HL-60 (cell line): ENCODE measurements at regions not wholly inside any gene's neighbourhood (a gene's known extent, or its start where the extent isn't known, plus 50 kb on each side); places are given as distances from the start of the nearest gene placed in this dataset.

Experiments used
- DNase-seq, 2 experiments: peaks; one replicate each; pipeline ENCODE4 v3.0.0-alpha.2; 2010 to 2020; ENCODE audit warnings: low read depth in 1 of 2, low spot score in 1 of 2
- H3K27ac ChIP-seq: fragments of 250-450 bp; sonication (Bioruptor Pico); replicated peaks from 2 replicates; pipeline ENCODE4 v1.5.1; 2020; ENCODE audit warnings: mild to moderate bottlenecking, moderate library complexity
- H3K27me3 ChIP-seq: fragments of 250-450 bp; sonication (Bioruptor Pico); 2 replicates; pipeline ENCODE4 v1.5.1; 2021; ENCODE audit warnings: mild to moderate bottlenecking, moderate library complexity; ENCODE audit not compliant: insufficient read depth, poor library complexity, severe bottlenecking
- H3K4me3 ChIP-seq: replicated peaks from 2 replicates; pipeline ENCODE4 v1.5.1; 2011; ENCODE audit warnings: mild to moderate bottlenecking, control low read depth, low read length; ENCODE audit not compliant: insufficient read depth
- GABPA ChIP-seq: IDR thresholded peaks from 2 replicates; pipeline ENCODE4 v1.6.1; 2012; ENCODE audit warnings: low read depth
- POLR2AphosphoS5 ChIP-seq: IDR thresholded peaks from 2 replicates; pipeline ENCODE4 v1.6.1; 2012; ENCODE audit warnings: low read depth
- SPI1 ChIP-seq: IDR thresholded peaks from 2 replicates; pipeline ENCODE4 v1.6.1; 2012; ENCODE audit warnings: low read depth, mild to moderate bottlenecking, borderline replicate concordance
- TF ChIP-seq, protein P1 (sequence below): IDR thresholded peaks from 2 replicates; pipeline ENCODE4 v1.6.1; 2012; ENCODE audit warnings: low read depth; ENCODE audit not compliant: insufficient replicate concordance
- TF ChIP-seq, protein P2 (sequence below): IDR thresholded peaks from one replicate; pipeline ENCODE4 v1.5.1; 2011; ENCODE audit warnings: low read length, control low read depth, inconsistent platforms; ENCODE audit not compliant: insufficient read depth

DNA sequence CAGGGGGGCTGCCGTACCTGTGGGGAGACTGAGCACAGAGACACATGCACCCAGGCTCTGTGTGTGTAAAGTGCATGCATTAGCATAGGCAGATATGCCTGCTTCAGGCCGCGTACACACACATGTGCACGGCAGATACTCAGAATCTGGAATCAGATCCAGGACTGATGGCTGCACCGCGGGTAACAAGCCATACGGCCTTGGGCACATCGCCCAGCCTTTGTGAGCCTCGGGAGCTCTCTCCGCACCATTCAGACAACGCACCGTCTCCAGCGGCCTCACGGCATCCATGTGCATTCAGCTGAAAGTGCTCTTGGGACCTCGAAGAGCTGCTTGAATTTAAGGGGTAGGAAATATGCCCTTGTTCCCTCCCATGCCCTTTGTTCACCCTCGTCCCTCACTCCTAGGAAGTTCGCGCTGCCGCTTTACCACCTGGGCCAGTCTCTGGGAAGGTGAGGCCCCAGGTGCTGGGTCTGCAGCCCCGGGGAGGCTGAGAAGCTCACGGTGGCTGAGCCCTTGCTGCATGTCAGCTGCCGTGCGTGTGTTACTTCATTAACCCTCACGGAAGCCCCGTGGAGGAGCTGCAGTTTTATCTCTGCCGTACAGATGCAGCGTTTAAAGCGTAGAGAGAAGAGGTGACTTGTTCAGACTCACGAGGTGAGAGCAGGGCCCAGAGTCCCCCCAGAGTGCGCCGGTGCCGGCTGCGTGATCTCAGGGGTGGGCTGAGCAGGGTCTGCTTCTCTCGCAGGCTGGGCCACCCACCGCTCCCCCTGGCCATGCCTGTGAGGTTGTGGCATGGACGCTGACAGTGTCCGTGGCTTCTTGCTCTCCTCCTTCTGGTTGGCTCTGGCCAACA lies 377.7 kb upstream of the MYT1L start:
- Histone ChIP-seq H3K4me3 (no peak overlapping the region), H3K27ac (no peak overlapping the region), H3K27me3 (no peaks in the 10 kb centered on the region)
- DNase-seq, result no peak
- no peak for TF ChIP-seq POLR2AphosphoS5

- TF ChIP-seq, protein P1, sequence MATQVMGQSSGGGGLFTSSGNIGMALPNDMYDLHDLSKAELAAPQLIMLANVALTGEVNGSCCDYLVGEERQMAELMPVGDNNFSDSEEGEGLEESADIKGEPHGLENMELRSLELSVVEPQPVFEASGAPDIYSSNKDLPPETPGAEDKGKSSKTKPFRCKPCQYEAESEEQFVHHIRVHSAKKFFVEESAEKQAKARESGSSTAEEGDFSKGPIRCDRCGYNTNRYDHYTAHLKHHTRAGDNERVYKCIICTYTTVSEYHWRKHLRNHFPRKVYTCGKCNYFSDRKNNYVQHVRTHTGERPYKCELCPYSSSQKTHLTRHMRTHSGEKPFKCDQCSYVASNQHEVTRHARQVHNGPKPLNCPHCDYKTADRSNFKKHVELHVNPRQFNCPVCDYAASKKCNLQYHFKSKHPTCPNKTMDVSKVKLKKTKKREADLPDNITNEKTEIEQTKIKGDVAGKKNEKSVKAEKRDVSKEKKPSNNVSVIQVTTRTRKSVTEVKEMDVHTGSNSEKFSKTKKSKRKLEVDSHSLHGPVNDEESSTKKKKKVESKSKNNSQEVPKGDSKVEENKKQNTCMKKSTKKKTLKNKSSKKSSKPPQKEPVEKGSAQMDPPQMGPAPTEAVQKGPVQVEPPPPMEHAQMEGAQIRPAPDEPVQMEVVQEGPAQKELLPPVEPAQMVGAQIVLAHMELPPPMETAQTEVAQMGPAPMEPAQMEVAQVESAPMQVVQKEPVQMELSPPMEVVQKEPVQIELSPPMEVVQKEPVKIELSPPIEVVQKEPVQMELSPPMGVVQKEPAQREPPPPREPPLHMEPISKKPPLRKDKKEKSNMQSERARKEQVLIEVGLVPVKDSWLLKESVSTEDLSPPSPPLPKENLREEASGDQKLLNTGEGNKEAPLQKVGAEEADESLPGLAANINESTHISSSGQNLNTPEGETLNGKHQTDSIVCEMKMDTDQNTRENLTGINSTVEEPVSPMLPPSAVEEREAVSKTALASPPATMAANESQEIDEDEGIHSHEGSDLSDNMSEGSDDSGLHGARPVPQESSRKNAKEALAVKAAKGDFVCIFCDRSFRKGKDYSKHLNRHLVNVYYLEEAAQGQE, result no peak
- TF ChIP-seq POLR2AphosphoS5, result no peak
- Histone ChIP-seq H3K27me3 (no peaks in the 10 kb centered on the region), H3K27ac (no peak overlapping the region), H3K4me3 (no peak overlapping the region)
- DNase-seq, result no peak
Observed at GRCh38 chr2:2707206-2707991, 376.3 kb upstream of the MYT1L start.

DNA sequence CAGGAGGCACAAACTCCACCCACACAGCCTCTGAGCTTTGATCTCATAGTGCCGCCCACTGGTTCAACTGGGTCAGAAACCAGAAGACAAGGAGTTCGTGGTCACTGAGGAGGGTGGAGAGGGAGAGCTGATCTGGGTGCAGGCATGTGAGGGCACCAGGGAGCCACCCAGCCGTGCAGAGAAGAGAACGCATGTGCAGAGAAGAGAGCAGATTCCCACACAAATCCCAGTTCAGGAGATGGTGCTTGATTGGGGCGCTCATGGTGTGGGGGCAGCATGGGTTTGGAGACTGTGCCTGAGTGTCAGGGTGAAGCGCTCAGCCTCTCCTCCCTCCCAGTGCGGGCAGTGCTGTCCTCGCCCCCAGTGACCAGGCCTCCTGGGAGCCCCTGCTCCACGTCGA lies 375.2 kb upstream of the MYT1L start:
- no peak for DNase-seq
- TF ChIP-seq, protein P2, sequence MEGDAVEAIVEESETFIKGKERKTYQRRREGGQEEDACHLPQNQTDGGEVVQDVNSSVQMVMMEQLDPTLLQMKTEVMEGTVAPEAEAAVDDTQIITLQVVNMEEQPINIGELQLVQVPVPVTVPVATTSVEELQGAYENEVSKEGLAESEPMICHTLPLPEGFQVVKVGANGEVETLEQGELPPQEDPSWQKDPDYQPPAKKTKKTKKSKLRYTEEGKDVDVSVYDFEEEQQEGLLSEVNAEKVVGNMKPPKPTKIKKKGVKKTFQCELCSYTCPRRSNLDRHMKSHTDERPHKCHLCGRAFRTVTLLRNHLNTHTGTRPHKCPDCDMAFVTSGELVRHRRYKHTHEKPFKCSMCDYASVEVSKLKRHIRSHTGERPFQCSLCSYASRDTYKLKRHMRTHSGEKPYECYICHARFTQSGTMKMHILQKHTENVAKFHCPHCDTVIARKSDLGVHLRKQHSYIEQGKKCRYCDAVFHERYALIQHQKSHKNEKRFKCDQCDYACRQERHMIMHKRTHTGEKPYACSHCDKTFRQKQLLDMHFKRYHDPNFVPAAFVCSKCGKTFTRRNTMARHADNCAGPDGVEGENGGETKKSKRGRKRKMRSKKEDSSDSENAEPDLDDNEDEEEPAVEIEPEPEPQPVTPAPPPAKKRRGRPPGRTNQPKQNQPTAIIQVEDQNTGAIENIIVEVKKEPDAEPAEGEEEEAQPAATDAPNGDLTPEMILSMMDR, result no peak
- TF ChIP-seq SPI1, result no peak
- TF ChIP-seq GABPA, result no peak
- no peak for TF ChIP-seq POLR2AphosphoS5
- TF ChIP-seq, protein P1, result no peak
- Histone ChIP-seq H3K27ac (no peak overlapping the region), H3K4me3 (no peak overlapping the region), H3K27me3 (no peaks in the 10 kb centered on the region)

- DNase-seq, result no peak
- no peak overlapping the region for H3K4me3 ChIP-seq
- H3K27ac ChIP-seq, result no peak overlapping the region
- no peaks in the 10 kb centered on the region for H3K27me3 ChIP-seq
- no peak for TF ChIP-seq SPI1
- no peak for TF ChIP-seq POLR2AphosphoS5
- TF ChIP-seq, protein P1, result no peak
- TF ChIP-seq GABPA, result no peak
- TF ChIP-seq, protein P2, result no peak
Observed at GRCh38 chr2:2705871-2706270, 374.8 kb upstream of the MYT1L start.
